HG02884 (cell line): ENCODE measurements at regions not wholly inside any gene's neighbourhood (a gene's known extent, or its start where the extent isn't known, plus 50 kb on each side); places are given as distances from the start of the nearest gene placed in this dataset.
"Not testable (repeated sequence)": the region's sequence is repeated elsewhere in the genome, so short reads cannot be mapped to it uniquely, and the experiment has no call there.

ENCODE experiments used
- ATAC-seq: cut with Tn5 transposase; IDR thresholded peaks from one replicate; pipeline ENCODE4 v1.9.1; 2021; ENCODE audit warnings: mild to moderate bottlenecking, moderate library complexity; ENCODE audit not compliant: unreplicated experiment

DNA sequence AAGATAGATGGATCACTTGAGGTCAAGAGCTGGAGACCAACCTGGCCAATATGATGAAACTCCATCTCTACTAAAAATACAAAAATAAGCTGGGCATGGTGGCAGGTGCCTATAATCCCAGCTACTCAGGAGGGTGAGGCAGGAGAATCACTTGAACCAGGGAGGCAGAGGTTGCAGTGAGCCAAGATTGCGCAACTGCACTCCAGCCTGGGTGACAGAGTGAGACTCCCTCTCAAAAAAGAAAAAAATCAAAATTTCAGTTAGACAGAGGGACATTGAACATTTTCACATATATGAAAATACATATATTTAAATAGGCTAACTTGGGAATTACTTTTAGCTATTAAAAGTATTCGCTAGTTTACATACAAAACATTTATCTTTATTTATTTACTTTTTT is 293.6 kb upstream of the KCNH7 start:
- not testable (repeated sequence) for ATAC-seq

DNA sequence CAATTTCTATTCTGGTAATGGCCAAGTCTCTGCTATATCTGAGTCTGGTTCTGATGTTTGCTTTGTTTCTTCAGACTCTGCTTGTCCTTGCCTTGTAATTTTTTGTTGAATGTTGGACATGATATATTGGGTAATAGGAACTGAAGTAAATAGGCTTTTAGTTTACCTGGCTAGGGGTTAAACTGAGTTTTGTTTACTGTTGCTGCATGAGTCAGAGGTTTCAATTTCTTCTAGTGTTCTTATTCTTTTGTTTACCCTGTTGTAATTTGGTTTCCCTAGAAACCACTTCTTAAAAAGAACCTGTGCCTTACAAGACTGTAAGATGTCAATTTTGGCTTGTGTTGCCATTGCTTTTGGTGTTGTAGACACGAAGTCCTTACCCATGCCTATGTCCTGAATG is 285.0 kb upstream of the KCNH7 start:
- no peak for ATAC-seq

DNA sequence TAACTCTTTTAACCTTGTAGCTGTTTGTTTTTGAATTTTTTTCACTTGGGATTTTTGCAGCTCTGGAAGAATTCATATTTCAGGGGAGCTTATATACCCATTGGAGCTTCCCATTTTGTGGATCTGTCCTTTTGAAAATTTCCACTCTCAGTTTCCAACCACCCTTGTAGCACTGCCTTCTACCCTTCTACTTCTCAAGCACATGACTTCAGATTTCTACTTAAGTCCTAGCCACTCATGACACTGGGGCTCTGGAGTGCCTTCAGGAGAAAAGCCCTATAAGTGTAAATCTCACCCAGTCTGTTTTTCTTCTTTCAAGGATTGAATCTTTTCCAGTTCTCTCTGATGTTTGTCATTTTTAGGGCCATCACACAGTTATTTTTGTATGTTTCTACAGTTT is 283.7 kb upstream of the KCNH7 start:
- no peak for ATAC-seq

DNA sequence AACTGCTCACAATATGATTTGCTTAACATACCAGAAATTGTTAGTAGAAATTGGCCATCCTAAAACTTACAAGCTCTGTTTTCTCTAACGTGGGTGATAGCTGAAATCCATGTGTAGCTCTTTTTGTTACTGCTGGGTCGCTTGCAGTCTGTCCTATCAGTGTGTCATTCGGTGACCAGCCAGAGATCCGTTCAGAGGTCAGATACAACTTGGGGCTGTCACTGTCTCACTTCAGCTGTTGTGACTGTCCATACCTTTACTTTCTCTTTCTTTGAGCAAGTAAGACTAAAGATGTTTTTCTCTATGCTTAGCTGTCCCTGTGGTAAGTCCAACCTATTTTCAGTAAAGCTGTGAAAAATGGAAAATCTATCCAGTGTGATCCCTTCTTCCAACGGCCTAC is 282.9 kb upstream of the KCNH7 start:
- no peak for ATAC-seq

DNA sequence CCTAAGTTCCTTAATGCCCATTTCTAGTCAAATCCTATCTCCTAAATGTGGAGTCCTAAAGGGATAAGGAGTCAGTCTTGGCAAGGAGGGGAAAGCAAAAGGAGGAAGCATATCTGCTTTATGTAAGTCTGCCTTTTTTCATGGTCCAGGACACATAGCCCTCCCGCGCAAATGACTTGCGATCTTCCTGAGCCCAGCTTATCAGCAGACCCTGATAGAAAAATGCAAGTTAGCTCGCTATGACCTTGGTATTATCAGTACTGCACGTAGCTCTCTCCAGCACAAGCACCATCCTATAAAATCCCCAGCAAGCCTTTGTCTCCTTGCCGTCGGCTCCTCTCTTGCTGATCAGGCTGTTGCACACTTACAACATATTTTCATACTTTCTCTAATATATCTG is 281.4 kb upstream of the KCNH7 start:
- ATAC-seq: no peak

DNA sequence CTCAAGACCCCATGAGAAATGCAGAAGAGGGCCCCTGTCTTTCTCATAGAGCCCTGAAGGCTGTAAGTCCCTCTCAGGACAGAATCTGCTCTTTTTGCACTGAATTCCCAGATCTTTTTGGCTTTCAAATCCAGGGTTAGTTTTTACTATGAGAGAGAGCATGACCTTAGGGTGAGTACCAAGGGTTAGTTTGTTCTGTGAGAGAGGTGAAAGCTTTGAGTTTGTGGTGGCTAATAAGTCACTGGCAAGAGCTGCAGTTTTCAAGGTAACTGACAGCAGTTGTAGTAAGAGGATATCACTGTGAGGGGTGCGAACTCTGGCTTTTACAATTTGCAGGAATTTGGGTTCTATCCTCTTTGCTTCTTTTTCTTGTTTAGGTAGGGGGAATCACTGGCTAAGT is 248.4 kb upstream of the KCNH7 start:
- ATAC-seq: no peak

DNA sequence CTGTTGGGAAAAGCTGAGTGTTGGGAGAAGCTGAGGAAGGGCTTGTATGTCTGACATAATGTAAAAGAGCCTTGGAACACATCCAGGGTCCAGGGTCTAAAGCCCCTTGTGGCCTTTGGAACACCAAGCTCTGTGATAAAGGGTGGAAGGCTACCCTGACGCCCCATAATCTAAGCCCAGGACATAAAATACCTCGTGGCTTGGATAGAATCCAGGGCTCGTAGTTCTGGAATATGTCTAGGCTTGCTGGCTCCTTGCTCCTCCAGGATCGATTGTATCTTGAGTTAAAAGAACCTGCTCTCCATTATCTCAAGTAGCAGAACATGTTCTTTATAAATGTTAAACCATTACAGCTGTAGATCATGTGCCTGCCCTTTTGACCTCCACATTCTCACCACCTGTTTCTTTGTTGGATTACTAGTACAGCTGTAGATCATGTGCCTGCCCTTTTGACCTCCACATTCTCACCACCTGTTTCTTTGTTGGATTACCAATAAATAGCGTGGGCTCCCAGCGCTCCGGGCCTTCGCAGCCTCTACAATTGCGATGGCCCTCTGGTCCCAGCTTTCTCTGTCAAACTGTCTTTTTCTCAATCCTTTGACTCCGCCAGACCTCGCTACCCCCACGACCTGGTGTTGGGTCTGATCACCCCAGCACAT is 246.9 kb upstream of the KCNH7 start:
- ATAC-seq: not testable (repeated sequence)

DNA sequence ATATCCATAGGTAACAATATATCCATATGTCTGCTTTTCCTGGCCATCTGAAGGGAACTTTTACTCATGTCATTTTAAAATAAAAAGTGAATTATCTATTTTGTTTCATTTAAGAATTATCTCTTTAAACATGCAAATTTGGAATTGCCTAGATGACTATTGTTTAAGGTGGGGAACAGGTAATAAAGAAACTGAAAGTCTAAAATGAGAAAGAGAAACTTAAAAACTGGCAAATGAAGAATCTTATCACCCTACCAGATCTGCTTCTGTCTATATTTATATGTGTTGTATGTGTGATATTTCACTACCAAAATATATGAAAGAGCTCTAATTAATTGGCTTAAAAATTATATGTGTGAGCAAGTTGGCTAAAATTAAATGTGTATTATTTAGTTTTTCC is 243.2 kb upstream of the KCNH7 start:
- peak; percentile 67 for ATAC-seq

DNA sequence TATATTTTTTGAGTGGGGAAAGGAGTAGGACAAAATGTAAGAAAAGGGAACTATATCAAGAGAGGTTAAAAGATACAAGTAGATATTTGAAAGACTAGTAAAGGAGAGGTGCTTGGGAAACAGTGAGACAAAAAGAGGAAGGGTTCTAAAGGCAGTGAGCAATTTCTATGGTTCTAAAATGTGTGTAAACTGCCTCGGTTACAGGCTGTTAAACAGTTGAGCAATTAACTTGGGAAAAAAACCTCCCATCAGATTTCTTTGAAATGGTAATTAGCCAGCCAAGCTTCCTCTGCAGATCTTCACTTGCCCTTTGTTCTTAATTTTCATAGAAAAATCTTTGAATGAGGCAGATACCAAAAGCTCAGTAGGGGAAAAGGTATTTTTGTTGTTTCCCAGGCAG is 238.7 kb upstream of the KCNH7 start:
- ATAC-seq: no peak

DNA sequence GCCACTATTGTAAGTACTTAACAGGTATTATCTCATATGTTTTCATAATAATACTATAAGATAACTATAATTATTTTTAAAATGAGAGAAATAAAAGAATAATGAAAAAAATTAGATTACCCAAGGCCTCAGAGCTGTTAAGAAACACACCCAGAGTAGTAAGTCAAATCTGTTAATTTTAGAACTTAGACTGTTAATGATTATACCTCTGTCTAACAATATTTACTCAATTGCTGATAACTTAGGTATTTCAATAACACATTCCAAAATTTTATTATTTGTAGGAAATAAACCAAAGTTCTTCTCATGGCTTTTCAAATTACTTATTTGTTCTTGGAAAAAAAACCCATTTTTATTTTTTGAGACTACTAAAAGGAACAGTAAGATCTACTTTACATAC is 227.5 kb upstream of the KCNH7 start:
- no peak for ATAC-seq

DNA sequence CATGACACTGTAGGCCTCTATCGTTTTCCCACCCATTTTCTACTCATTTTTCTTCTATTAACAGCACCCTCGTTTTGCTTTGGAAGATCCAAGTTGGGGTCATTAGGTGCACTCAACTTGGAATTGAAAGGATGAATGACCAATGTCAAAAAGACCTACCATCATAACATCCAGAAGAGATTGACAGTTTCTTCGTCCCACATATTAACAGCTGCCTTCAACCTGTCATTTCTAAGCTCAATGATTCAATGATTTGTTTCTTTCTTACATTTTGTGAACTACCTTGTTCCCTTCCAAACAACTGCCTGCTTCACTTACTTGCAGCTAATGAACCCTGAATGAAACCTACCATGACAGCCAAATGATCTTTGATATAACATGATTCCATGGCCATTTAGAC is 224.0 kb upstream of the KCNH7 start:
- no peak for ATAC-seq

DNA sequence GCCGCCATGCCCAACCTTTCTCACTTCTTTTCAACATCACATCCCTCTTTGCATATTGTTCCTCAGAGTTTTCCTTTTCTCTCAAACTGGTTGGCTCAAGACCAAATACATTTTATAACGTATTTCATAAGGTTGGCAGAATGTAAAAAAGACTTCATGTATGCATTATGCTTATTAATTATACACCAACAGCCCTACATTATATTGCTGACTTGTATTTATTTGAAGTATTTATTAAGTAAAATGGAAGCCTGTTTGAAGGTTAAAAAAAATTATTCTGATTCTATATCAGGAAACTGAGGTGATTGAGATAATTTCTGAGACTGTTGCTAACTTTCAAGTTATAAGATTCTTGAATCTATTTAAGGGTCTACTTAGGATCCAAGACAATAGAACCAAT is 208.0 kb upstream of the KCNH7 start:
- ATAC-seq: no peak

DNA sequence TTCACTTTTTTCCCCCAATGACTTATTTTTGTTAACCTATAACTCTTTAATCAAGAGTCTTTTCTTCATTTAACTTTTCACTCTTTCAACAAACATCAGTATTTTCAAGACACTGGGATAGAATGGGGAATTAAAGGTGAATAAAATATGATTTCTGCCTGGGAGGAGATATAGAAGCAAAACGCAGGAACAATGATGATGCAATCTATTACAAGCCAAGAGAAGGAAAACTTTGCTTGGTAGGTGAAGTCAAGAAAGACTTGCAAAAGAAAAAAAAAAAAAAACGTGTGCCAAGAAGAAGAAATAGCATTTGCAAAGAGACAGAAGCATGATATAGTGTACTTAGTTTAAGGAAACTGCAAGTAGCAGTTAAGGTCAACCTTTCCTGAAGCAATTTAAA is 207.3 kb upstream of the KCNH7 start:
- ATAC-seq: no peak

DNA sequence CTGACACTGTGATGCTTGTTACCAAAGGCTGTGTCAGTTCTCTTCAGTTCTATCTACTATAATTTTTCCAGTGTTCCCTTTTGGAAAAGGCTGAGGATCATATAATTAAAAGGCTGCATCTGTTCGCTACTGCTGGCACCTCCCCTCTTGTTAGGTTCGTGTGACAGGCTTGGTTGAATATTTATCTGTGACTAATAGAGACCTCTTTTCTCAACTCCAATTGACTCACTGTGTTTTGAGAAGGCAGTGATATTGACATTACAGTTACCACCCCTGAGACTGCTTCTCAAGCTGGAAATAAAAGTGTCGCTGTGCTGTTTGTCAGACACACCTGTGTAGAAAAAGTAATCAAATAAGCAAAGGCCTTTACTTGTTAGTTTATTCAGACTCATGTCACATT is 205.5 kb upstream of the KCNH7 start:
- no peak for ATAC-seq

DNA sequence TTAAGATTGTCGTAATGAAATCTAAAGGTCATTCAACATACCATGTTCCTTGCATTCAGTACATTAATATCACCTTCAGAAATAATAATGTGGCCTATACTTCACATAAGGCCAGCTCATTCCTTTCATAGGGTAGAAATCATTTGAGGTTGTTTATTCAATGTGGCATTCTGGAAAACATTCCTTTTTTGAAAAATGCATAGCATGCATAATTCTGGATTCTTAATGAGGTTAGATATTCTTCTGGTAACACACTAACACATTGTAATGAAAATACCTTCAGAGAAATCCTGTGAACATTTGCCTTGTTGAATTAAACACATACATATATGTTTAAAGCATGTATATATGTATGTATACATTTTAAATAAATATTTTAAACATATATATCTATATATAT is 204.6 kb upstream of the KCNH7 start:
- ATAC-seq: no peak

DNA sequence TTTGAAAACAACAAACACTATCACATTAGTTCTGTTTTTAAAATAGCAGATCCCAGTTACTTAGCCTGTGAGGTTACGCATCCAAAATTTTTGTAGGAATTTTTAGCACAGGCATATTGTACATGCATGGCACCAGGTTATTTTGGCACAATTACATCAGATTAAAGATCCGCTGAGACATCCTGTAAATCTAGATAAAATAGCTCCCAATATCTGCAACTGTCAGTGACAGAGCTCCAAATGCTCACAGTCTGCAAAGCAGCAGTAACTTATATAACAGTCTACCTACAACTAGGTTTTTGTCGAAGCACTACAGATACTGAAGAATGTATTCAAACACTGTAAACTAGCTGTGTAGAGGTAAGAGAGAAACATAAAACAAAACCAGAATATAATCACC is 200.7 kb upstream of the KCNH7 start:
- ATAC-seq: no peak

DNA sequence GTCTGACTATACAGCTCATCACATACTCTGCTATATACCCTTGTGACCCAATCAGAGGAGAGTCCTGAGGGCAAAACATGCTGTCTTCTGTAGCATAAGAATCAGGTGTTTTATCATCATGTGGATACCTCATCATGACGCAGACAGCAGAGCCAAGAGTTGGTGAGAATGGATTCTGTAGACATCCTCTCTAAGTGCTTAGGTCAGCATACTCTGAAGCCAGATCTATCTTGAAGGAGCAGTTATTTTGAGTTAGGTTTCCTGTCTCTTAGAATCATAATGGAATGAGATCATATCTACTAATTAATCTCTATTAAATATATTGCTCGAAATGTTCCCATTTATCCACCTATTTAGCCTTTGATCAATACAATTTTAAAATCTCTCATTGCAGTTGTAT is 190.2 kb upstream of the KCNH7 start:
- no peak for ATAC-seq

DNA sequence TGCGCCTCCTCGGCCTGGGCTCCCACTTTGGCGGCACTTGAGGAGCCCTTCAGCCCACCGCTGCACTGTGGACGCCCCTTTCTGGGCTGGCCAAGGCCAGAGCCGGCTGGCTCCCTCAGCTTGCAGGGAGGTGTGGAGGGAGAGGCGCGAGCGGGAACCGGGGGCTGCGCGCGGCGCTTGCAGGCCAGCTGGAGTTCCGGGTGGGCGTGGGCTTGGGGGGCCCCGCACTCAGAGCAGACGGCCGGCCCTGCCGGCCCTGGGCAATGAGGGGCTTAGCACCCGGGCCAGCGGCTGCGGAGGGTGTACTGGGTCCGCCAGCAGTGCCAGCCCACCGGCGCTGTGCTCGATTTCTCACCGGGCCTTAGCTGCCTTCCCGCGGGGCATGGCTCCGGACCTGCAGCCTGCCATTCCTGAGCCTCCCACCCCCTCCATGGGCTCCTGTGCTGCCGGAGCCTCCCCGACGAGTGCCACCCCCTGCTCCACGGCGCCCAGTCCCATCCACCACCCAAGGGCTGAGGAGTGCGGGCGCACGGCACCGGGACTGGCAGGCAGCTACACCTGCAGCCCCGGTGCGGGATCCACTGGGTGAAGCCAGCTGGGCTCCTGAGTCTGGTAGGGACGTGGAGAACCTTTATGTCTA is 187.7 kb upstream of the KCNH7 start:
- ATAC-seq: not testable (repeated sequence)

DNA sequence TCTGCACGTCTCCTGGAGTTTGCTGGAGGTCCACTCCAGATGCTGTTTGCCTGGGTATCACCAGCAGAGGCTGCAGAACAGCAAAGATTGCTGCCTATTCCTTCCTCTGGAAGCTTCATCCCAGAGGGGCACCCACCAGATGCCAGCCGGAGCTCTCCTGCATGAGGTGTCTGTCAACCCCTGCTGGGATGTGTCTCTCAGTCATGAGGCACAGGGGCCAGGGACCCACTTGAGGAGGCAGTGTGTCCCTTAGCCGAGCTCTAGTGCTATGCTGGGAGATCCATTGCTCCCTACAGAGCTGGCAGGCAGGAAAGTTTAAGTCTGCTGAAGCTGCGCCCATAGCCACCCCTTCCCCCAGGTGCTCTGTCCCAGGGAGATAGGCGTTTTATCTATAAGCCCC is 178.3 kb upstream of the KCNH7 start:
- ATAC-seq: not testable (repeated sequence)

DNA sequence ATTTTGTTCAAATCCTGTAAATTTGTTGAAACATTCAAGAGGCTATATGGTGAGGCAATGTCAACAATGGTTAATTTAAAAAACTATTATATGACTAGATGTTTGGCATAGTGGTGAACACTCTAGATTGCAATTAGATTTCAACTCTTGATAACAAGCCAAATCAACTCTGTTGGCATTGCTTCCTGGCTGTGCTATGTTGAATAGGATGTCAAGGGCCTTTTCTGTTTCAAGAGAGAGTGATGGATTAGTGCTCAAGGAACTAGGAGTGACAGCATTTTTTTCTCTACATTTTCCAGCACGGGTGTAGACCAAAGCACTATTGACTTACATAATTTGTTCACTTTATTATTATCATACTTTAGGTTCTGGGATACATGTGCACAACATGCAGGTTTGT is 172.4 kb upstream of the KCNH7 start:
- no peak for ATAC-seq

DNA sequence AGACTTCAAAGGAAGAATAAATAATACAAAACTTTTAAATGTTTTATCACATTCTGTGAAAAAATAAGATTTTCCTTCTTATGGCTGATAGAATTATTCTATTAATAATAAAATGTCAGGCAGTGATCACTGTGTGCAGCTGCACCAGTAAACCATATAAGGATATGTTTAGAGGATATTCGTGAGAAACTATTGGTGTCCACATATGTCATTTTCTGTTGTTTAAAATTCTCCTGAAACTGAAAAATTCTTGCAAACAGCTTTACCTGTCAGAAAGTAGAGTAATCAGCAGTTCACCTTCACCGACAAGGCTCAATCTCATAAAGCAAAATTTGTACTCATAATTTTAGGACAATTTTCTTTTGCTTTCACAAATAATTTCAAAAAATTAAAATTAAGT is 170.1 kb upstream of the KCNH7 start:
- no peak for ATAC-seq

DNA sequence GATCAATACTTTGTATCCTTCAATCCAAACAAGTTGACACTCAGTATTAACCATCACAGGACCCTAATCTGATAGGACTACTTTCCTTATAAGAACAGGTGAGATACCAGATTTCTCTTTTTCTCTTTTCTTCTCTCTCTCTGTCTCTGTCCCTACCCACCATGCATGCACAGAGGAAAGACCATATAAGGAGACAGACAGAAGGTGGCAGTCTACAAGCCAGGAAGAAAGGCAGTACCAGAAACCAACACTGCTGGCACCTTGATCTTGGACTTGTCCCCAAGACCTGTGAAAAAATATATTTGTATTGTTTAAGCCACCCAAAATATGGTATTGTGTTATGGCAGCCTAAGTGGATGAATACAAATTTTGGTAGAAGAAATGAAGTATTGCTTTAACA is 156.2 kb upstream of the KCNH7 start:
- ATAC-seq: no peak

DNA sequence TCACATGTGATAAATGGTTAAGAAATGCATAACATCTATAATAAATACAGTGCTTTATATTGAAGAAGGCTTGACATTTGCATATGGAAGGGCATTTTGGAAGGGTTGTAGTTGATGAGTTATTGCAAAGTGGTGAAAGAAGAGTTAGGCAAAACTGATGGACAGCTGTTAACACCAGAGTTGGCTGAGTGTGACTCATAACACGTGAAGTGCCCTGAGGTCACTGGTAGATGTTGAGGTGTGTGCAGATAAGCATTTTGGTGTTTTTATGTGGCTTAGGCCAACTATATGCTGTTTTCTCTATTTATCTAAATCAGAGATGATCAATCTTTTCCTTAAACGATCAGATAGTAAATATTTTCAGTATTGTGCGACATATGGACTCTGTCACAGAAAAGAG is 154.3 kb upstream of the KCNH7 start:
- ATAC-seq: no peak
